OCI-LY3 (cell line): ENCODE measurements at regions not wholly inside any gene's neighbourhood (a gene's known extent, or its start where the extent isn't known, plus 50 kb on each side); places are given as distances from the start of the nearest gene placed in this dataset.

ENCODE experiments used
- CTCF ChIP-seq: fragments of 200-600, 300-600 bp; sonication (generic); IDR thresholded peaks from 2 replicates; pipeline ENCODE4 v1.5.1; 2014; ENCODE audit warnings: antibody characterized with exemption, low read length, low read depth
- EZH2phosphoT487 ChIP-seq: fragments of 200-600 bp; shearing (Covaris generic); IDR thresholded peaks from 2 replicates; pipeline ENCODE4 v1.6.1; 2018; ENCODE audit warnings: antibody characterized with exemption, mixed run types, low read depth

GRCh38 chr5:5965132-5965531 lies 413.2 kb downstream of the MED10 start:
- TF ChIP-seq CTCF: no peak
- TF ChIP-seq EZH2phosphoT487: no peak
